ENCODE measurements at regions not wholly inside any gene's neighbourhood (a gene's known extent, or its start where the extent isn't known, plus 50 kb on each side); places are given as distances from the start of the nearest gene placed in this dataset.

DNA sequence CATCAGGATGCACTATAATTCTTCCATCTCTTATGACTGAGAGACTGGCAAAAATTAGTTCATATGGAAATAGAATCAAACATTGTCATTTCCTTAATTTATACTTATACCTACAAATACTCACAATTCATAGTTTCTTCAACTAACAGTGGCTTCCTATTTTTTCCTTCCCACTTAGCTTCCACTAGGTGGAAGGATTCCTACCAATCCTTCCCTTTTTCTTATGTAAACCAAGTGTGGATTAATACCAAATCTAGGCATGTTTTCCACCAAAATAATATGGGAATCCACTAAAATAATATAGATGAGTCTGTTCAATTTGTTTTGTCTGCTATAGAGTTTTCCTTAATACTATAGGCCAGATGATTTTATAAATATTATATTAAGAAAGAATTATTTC lies 1537.1 kb downstream of the PLA2G4A start:
- ATAC-seq (ENCODE audit: low FRiP score) (no peak), DNase-seq (ENCODE audit: low spot score) (no peak)
- TF ChIP-seq, protein P1, sequence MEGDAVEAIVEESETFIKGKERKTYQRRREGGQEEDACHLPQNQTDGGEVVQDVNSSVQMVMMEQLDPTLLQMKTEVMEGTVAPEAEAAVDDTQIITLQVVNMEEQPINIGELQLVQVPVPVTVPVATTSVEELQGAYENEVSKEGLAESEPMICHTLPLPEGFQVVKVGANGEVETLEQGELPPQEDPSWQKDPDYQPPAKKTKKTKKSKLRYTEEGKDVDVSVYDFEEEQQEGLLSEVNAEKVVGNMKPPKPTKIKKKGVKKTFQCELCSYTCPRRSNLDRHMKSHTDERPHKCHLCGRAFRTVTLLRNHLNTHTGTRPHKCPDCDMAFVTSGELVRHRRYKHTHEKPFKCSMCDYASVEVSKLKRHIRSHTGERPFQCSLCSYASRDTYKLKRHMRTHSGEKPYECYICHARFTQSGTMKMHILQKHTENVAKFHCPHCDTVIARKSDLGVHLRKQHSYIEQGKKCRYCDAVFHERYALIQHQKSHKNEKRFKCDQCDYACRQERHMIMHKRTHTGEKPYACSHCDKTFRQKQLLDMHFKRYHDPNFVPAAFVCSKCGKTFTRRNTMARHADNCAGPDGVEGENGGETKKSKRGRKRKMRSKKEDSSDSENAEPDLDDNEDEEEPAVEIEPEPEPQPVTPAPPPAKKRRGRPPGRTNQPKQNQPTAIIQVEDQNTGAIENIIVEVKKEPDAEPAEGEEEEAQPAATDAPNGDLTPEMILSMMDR (IDR thresholded peaks at IDR 0.05), result no peak

DNA sequence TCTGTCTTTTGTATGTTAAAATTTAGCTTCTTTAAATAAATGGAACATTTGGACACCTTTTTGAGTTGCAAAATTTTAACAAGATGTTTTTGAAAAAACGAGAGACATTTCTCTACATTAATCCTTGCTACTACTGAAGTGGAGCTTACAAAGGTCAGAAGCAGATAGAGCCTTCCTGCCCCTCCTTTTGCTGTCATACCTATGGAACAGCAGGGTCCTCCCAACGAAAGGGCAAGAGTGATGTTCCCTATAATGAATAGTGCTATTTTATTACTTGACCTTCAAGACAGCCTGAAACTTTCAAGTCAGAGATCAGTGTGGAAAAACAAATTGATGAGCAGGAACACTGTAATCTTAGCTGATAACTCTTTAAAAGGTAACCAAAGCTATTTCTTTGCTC lies 1538.9 kb downstream of the PLA2G4A start:
- no peak for ATAC-seq (ENCODE audit: low FRiP score)
- no peak for DNase-seq (ENCODE audit: low spot score)
- TF ChIP-seq, protein P1 (IDR thresholded peaks at IDR 0.05), result no peak

- ATAC-seq (ENCODE audit: low FRiP score), result no peak
- TF ChIP-seq, protein P1 (IDR thresholded peaks at IDR 0.05), result no peak
Measured at GRCh38 chr1:188371295-188371806, 1542.6 kb downstream of the PLA2G4A start.

GRCh38 chr1:188372821-188373220 lies 1544.1 kb downstream of the PLA2G4A start:
- DNase-seq (ENCODE audit: low spot score) (no peak), ATAC-seq (ENCODE audit: low FRiP score) (no peak)
- TF ChIP-seq, protein P1 (IDR thresholded peaks at IDR 0.05), result no peak

More at GRCh38 chr1:188371295-188371806, 1542.6 kb downstream of the PLA2G4A start:
- DNase-seq (ENCODE audit: low spot score), result no peak

- TF ChIP-seq, protein P1 (IDR thresholded peaks at IDR 0.05), result no peak
- ATAC-seq (ENCODE audit: low FRiP score), result no peak
- DNase-seq (ENCODE audit: low spot score), result no peak
Measured at GRCh38 chr1:188382851-188383250, 1554.1 kb downstream of the PLA2G4A start.

DNA sequence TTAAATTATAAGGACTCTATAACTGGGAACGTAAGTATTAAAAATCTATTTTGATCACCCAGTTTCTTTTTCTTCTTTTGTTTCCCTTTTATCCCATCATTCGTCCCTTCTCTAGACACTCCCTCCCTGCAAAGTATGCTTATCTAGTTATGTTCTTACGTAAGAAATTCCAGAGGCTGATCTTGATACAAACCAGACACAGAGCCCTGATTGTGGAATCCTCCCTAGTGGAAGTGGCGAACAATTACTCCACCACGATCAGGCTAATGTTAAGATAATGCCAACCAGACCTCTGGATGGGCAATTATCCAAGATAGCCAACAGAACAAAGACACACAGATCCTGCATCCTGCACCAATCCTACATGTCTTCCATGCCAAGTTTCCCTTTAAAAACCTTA lies 1557.4 kb downstream of the PLA2G4A start:
- ATAC-seq (ENCODE audit: low FRiP score) (no peak), DNase-seq (ENCODE audit: low spot score) (no peak)
- TF ChIP-seq, protein P1 (IDR thresholded peaks at IDR 0.05), result no peak

DNA sequence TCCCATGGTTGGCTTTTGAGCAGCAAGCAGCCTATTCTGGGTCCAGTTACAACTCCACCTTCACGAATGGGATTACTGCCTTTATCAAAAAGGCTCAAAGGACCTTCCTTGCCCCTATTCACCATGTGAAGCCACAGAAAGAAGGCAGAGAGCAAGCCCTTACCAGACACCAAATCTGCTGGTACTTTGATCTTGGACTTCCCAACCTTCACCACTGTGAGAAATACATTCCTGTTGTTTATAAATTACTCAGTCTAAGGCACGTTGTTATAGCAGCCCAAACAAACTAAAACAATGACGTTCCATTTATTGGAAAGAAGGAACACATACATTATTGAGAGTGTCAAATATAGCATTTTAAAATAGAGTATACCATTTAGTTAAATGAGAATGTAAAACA lies 1557.9 kb downstream of the PLA2G4A start:
- no peak for ATAC-seq (ENCODE audit: low FRiP score)
- DNase-seq (ENCODE audit: low spot score), result no peak
- TF ChIP-seq, protein P1 (IDR thresholded peaks at IDR 0.05), result no peak

Measured in omental fat pad (tissue), 3 donors.